ENCODE measurements at regions not wholly inside any gene's neighbourhood (a gene's known extent, or its start where the extent isn't known, plus 50 kb on each side); places are given as distances from the start of the nearest gene placed in this dataset.

DNA sequence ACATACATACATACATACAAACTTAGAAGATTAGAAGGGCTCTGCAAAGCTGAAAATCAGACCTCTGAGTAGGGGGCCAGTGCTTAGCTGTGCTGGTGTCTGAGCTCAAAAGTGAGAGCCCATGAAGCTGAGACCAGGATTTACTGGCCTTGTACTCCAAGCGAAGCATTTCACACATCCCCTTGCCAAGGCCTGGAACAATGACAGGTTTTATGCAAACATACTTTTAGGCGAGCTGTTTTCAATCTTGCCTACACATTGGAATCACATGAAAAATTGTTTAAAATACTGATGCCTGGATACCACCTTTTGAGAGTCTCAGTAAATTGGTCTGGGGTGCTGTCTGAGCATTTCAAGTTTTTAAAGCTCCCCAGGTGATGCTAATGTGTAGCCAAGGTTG is 80.9 kb upstream of the SRSF6 start:
- intact Hi-C loops (cut with DNase I, micrococcal nuclease): no loop called here
- DNase-seq (no peak), ATAC-seq (no peak)
- Histone ChIP-seq H3K9me3 (no peaks in the 10 kb centered on the region), H3K4me1 (ENCODE audit: low read depth) (no peaks in the 10 kb centered on the region), H3K36me3 (ENCODE audit: low read depth) (no peaks in the 10 kb centered on the region), H3K4me3 (no peak overlapping the region)
- TF ChIP-seq, protein P1, sequence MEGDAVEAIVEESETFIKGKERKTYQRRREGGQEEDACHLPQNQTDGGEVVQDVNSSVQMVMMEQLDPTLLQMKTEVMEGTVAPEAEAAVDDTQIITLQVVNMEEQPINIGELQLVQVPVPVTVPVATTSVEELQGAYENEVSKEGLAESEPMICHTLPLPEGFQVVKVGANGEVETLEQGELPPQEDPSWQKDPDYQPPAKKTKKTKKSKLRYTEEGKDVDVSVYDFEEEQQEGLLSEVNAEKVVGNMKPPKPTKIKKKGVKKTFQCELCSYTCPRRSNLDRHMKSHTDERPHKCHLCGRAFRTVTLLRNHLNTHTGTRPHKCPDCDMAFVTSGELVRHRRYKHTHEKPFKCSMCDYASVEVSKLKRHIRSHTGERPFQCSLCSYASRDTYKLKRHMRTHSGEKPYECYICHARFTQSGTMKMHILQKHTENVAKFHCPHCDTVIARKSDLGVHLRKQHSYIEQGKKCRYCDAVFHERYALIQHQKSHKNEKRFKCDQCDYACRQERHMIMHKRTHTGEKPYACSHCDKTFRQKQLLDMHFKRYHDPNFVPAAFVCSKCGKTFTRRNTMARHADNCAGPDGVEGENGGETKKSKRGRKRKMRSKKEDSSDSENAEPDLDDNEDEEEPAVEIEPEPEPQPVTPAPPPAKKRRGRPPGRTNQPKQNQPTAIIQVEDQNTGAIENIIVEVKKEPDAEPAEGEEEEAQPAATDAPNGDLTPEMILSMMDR (IDR thresholded peaks at IDR 0.05): no peak

DNA sequence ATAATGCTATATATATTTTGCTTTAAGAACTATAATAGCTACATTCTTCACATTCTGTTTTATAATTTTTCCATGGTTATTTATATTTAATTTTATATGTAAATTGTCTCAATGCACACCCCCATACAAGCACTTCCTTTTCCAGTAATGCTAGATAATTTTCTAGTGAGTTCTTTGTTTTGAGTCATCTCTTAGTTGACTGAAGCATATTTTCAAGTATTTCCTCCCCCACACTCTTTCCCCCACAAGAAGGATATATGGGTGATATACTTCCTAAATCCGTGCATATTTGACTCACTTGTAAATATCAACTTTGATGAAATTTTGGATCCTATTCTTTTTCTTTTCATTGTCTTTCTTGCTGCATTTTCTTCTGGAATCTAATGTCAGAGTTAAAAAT is 82.1 kb upstream of the SRSF6 start:
- no peaks in the 10 kb centered on the region for H3K9me3 ChIP-seq
- H3K4me3 ChIP-seq: no peak overlapping the region
- no peaks in the 10 kb centered on the region for H3K4me1 ChIP-seq (ENCODE audit: low read depth)
- ATAC-seq: no peak
- intact Hi-C loops (cut with DNase I, micrococcal nuclease): no loop called here
- H3K36me3 ChIP-seq (ENCODE audit: low read depth): no peaks in the 10 kb centered on the region
- TF ChIP-seq, protein P1 (IDR thresholded peaks at IDR 0.05): no peak
- DNase-seq: no peak

DNA sequence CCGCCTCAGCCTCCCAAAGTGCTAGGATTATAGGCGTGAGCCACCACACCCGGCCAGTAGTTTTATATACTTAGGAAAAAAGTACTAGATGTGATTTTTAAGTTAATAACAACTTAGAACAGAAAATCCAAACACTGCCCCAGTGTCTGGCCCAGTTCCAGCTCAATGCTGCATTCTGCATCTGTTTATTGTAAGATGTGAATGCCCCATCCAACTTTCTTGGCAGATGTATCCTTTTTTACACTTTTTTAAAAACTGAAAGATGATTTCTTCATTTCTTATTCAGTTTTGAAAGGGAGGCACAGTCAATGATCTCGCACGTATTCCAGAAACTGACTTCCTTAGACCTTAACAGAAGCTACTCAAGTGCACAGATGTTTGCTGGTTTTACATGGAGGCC is 85.6 kb upstream of the SRSF6 start:
- TF ChIP-seq, protein P1 (IDR thresholded peaks at IDR 0.05): no peak
- intact Hi-C loops (cut with DNase I, micrococcal nuclease): no loop called here

DNA sequence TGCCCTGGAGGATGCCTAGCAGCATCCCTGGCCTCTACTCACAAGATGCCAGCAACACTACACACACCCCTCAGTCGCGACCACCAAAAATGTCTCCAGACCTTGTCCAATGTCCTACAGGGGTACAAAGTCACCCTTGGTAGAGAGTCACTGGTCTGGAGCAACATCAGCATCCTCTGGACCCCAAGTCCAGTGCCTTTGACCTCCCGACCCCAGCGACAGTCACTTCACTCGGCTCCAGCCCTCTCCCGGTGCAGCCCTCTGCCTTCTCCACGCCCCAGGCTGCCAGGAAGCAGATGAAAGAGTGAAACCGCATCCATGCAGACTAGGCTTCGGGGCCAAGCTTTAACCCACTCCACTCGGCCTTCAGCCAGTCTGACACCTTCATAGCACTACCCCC is 92.0 kb upstream of the SRSF6 start:
- intact Hi-C loops (cut with DNase I, micrococcal nuclease): no loop called here
- ATAC-seq (no peak), DNase-seq (no peak)
- H3K4me3 ChIP-seq: no peak overlapping the region
- TF ChIP-seq, protein P1 (IDR thresholded peaks at IDR 0.05): no peak
- H3K36me3 ChIP-seq (ENCODE audit: low read depth): no peaks in the 10 kb centered on the region
- H3K9me3 ChIP-seq: no peaks in the 10 kb centered on the region
- H3K4me1 ChIP-seq (ENCODE audit: low read depth): no peaks in the 10 kb centered on the region

More for the DNA sequence above, 85.6 kb upstream of the SRSF6 start:
- H3K4me1 ChIP-seq (ENCODE audit: low read depth): no peaks in the 10 kb centered on the region
- no peak for ATAC-seq
- no peaks in the 10 kb centered on the region for H3K36me3 ChIP-seq (ENCODE audit: low read depth)
- no peak for DNase-seq
- H3K4me3 ChIP-seq: no peak overlapping the region
- no peaks in the 10 kb centered on the region for H3K9me3 ChIP-seq

GRCh38 chr20:43364001-43364400 is 93.7 kb upstream of the SRSF6 start:
- no peak for ATAC-seq
- H3K36me3 ChIP-seq (ENCODE audit: low read depth): no peaks in the 10 kb centered on the region
- H3K4me3 ChIP-seq: no peak overlapping the region
- TF ChIP-seq, protein P1 (IDR thresholded peaks at IDR 0.05): no peak
- no peaks in the 10 kb centered on the region for H3K9me3 ChIP-seq
- DNase-seq: no peak
- intact Hi-C loops (cut with DNase I, micrococcal nuclease): no loop called here
- H3K4me1 ChIP-seq (ENCODE audit: low read depth): no peaks in the 10 kb centered on the region

DNA sequence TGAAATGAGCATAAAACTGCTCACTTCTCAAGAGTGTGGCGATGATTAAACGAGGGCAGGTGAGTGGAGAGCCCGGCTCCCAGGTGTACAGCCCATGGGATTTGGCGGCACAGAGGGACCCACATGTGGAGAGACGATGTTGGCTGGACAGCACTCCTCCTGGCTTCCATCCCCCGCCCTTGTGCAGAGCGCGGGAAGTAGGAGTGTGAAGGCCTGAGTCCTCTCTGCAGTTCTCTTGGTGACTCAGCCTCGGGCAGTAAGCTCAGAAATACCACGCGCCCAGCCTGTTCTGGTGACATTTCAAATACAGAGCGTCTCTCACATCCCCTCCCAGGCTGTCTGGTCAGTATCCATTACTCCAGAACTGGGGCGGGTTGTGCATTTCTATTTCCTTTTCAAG is 94.2 kb upstream of the SRSF6 start:
- ATAC-seq: no peak
- intact Hi-C loops (cut with DNase I, micrococcal nuclease): no loop called here
- Histone ChIP-seq H3K9me3 (no peaks in the 10 kb centered on the region), H3K4me1 (ENCODE audit: low read depth) (no peaks in the 10 kb centered on the region), H3K36me3 (ENCODE audit: low read depth) (no peaks in the 10 kb centered on the region), H3K4me3 (no peak overlapping the region)
- TF ChIP-seq, protein P1 (IDR thresholded peaks at IDR 0.05): no peak
- no peak for DNase-seq
